Parathyroid adenoma (tissue), 2 donors: ENCODE measurements at regions not wholly inside any gene's neighbourhood (a gene's known extent, or its start where the extent isn't known, plus 50 kb on each side); places are given as distances from the start of the nearest gene placed in this dataset.

ENCODE experiments used
- H2AFZ ChIP-seq: fragments of 300-600 bp; sonication (generic); one replicate; pipeline ENCODE4 v1.7.0; 2017; ENCODE audit warnings: antibody characterized with exemption, mild to moderate bottlenecking
- H3K27ac ChIP-seq: fragments of 300-600 bp; sonication (generic); one replicate; pipeline ENCODE4 v1.7.0; 2017
- H3K27me3 ChIP-seq: fragments of 300-600 bp; sonication (generic); one replicate; pipeline ENCODE4 v1.7.0; 2017; ENCODE audit warnings: low read length; ENCODE audit not compliant: control insufficient read depth, insufficient read depth
- H3K36me3 ChIP-seq: fragments of 300-600 bp; sonication (generic); one replicate; pipeline ENCODE4 v1.7.0; 2017; ENCODE audit warnings: low read length; ENCODE audit not compliant: control insufficient read depth, insufficient read depth
- H3K4me1 ChIP-seq: fragments of 300-600 bp; sonication (generic); one replicate; pipeline ENCODE4 v1.7.0; 2017; ENCODE audit warnings: control low read depth
- H3K4me2 ChIP-seq: fragments of 300-600 bp; sonication (generic); one replicate; pipeline ENCODE4 v1.7.0; 2017; ENCODE audit warnings: low read length
- H3K4me3 ChIP-seq: fragments of 300-600 bp; sonication (generic); one replicate; pipeline ENCODE4 v1.7.0; 2017; ENCODE audit warnings: low read depth, low read length
- H3K79me2 ChIP-seq: fragments of 300-600 bp; sonication (generic); one replicate; pipeline ENCODE4 v1.7.0; 2017; ENCODE audit warnings: control low read depth
- H3K9ac ChIP-seq: fragments of 300-600 bp; sonication (generic); one replicate; pipeline ENCODE4 v1.7.0; 2017; ENCODE audit warnings: mild to moderate bottlenecking
- H3K9me3 ChIP-seq: fragments of 300-600 bp; sonication (generic); one replicate; pipeline ENCODE4 v1.7.0; 2017; ENCODE audit warnings: low read length; ENCODE audit not compliant: control insufficient read depth
- TF ChIP-seq, protein P1 (sequence below): fragments of 300-600 bp; sonication (generic); IDR thresholded peaks from one replicate; pipeline ENCODE4 v1.7.0; 2017; ENCODE audit warnings: antibody characterized with exemption, mild to moderate bottlenecking
- donor health status: primary hyperparathyroidism.

DNA sequence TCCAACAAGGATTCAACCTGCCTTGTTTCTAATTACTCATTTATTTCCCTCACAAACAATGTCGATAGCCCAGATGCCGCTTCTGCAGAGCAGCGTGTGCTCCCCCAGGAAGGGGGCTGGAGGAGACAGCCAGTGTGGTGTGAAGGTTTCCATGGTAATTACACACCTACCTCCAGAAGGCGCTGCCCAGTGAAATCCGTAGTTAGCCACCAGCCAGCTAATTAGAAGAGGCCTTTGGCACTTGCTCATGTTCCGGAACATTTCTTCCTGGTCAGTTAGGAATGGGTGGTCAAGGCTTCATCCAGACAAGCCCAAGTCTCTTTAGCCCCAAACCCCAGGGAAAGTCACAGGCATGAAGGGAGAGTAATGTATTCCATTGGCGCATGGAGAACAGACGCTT lies 342.5 kb upstream of the C16orf82 start:
- H3K27ac ChIP-seq = no peak overlapping the region
- H3K4me3 ChIP-seq = no peak overlapping the region
- H3K4me2 ChIP-seq = no peak overlapping the region
- H2AFZ ChIP-seq = no peak overlapping the region
- no peaks in the 10 kb centered on the region for H3K27me3 ChIP-seq
- no peaks in the 10 kb centered on the region for H3K79me2 ChIP-seq
- H3K9me3 ChIP-seq = no peaks in the 10 kb centered on the region
- no peaks in the 10 kb centered on the region for H3K36me3 ChIP-seq
- H3K4me1 ChIP-seq = no peaks in the 10 kb centered on the region
- TF ChIP-seq, protein P1, sequence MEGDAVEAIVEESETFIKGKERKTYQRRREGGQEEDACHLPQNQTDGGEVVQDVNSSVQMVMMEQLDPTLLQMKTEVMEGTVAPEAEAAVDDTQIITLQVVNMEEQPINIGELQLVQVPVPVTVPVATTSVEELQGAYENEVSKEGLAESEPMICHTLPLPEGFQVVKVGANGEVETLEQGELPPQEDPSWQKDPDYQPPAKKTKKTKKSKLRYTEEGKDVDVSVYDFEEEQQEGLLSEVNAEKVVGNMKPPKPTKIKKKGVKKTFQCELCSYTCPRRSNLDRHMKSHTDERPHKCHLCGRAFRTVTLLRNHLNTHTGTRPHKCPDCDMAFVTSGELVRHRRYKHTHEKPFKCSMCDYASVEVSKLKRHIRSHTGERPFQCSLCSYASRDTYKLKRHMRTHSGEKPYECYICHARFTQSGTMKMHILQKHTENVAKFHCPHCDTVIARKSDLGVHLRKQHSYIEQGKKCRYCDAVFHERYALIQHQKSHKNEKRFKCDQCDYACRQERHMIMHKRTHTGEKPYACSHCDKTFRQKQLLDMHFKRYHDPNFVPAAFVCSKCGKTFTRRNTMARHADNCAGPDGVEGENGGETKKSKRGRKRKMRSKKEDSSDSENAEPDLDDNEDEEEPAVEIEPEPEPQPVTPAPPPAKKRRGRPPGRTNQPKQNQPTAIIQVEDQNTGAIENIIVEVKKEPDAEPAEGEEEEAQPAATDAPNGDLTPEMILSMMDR = no peak
- H3K9ac ChIP-seq = no peak overlapping the region

DNA sequence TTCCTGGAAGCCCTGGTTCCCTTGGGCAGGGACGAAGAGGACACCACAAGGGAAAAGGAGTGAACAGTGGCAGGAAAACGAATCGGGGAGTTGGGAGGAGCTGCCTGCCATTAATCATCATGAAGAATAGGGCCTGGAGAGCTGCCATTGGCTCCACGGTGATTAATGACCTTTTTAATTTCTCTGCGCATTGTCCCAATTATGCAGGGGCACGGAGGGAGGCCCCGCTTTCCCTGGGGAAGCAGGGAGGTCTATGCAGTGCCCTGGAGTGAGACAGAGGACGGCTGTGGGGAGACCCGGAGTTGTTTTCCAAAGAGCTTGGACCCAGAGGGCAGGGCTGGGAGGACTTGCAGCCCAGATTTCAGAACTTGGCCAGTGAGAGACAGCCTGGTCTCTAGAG lies 338.9 kb upstream of the C16orf82 start:
- H3K79me2 ChIP-seq = no peaks in the 10 kb centered on the region
- no peak overlapping the region for H3K9ac ChIP-seq
- H3K4me1 ChIP-seq = no peaks in the 10 kb centered on the region
- H3K9me3 ChIP-seq = no peaks in the 10 kb centered on the region
- no peak overlapping the region for H3K27ac ChIP-seq
- no peak overlapping the region for H3K4me3 ChIP-seq
- no peak overlapping the region for H3K4me2 ChIP-seq
- no peak overlapping the region for H2AFZ ChIP-seq
- H3K36me3 ChIP-seq = no peaks in the 10 kb centered on the region
- TF ChIP-seq, protein P1 = no peak
- H3K27me3 ChIP-seq = no peaks in the 10 kb centered on the region

DNA sequence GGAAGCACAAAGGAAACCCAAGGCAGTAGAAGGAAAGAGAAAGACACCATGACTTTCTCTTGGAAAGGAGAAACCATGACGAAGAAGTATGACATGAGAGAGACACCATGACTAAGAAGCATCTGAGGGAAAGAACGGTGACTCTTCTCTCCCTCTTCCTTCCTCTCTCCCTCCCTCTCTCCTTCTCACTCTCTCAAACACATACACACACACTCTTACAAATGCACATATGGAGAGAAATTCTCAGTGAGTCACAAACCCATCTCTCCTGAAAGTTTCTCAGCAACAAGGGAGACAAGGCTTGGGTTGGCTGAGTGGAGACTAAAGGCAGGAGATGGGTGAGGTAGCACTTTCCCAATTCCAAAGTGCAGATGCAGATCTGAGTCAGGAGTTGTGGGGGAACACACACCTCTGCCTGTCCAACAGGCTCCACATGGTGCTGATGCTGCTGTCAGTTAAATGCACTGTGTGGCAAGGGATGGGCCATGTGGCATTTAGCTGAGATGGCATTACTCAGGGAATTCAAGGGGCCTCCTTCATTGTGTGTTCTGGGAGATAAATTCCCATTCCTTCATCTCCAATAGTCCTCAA lies 336.7 kb upstream of the C16orf82 start:
- H3K4me2 ChIP-seq = no peak overlapping the region
- H3K4me3 ChIP-seq = no peak overlapping the region
- no peak overlapping the region for H2AFZ ChIP-seq
- no peak overlapping the region for H3K9ac ChIP-seq
- no peaks in the 10 kb centered on the region for H3K9me3 ChIP-seq
- H3K79me2 ChIP-seq = no peaks in the 10 kb centered on the region
- TF ChIP-seq, protein P1 = no peak
- no peaks in the 10 kb centered on the region for H3K27me3 ChIP-seq
- H3K4me1 ChIP-seq = no peaks in the 10 kb centered on the region
- no peaks in the 10 kb centered on the region for H3K36me3 ChIP-seq
- no peak overlapping the region for H3K27ac ChIP-seq

DNA sequence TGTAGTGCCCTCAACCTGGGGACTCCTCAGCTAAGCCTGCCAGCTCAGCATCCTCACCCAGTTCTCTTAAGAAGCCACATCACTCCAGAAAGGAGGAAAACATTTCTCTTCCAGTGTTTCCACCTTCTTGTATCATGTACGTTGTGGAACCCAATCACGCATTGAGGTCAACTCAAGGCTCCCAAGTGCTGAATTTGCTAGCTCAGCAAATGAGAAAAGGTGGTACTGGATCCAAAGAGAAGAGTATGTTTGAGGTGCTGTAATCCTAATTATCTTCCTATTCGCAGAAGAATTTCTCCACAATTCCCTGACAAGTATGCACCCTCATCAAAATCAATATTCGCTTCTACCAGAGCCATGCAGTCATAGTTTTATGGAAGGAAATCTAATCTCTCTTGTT lies 335.0 kb upstream of the C16orf82 start:
- H3K36me3 ChIP-seq = no peaks in the 10 kb centered on the region
- no peak overlapping the region for H3K9ac ChIP-seq
- no peak overlapping the region for H2AFZ ChIP-seq
- H3K79me2 ChIP-seq = no peaks in the 10 kb centered on the region
- no peak overlapping the region for H3K27ac ChIP-seq
- no peak overlapping the region for H3K4me3 ChIP-seq
- no peaks in the 10 kb centered on the region for H3K27me3 ChIP-seq
- H3K9me3 ChIP-seq = no peaks in the 10 kb centered on the region
- no peak overlapping the region for H3K4me2 ChIP-seq
- no peaks in the 10 kb centered on the region for H3K4me1 ChIP-seq
- TF ChIP-seq, protein P1 = no peak

DNA sequence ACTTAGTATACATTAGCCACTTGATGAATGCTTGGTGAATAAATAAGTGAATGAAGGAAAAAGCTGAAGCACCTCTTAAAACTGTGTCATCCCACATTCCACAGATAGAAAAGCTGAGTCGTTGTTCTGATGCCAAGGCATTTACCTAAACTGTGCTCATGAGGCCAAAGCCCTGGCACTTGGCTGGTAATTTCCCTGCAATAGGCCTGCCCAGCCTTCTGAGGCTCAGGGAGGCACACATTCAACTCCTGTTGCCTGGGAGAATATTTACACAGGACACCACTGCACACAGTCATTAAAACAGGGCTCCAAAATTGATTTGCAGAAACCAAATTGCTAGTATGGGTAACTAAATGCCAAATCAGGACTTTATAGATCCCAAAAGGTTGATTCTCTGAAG lies 333.0 kb upstream of the C16orf82 start:
- Histone ChIP-seq H3K4me3 (no peak overlapping the region), H3K9ac (no peak overlapping the region), H3K27me3 (no peaks in the 10 kb centered on the region), H2AFZ (no peak overlapping the region), H3K4me1 (no peaks in the 10 kb centered on the region), H3K27ac (no peak overlapping the region), H3K79me2 (no peaks in the 10 kb centered on the region), H3K4me2 (no peak overlapping the region), H3K9me3 (no peaks in the 10 kb centered on the region), H3K36me3 (no peaks in the 10 kb centered on the region)
- TF ChIP-seq, protein P1 = no peak
